MM.1S (cell line): ENCODE measurements at regions not wholly inside any gene's neighbourhood (a gene's known extent, or its start where the extent isn't known, plus 50 kb on each side); places are given as distances from the start of the nearest gene placed in this dataset.

Source experiments
- EZH2 ChIP-seq: fragments of 300-600 bp; sonication (generic); optimal IDR thresholded peaks from 2 replicates; pipeline ENCODE3; 2017; ENCODE audit warnings: low read depth, mild to moderate bottlenecking, antibody characterized with exemption, low read length, mixed read lengths
- EZH2phosphoT487 ChIP-seq: fragments of 300-600 bp; sonication (generic); IDR thresholded peaks from 2 replicates; pipeline ENCODE4 v1.6.1; 2018; ENCODE audit warnings: antibody characterized with exemption, low read length
- TF ChIP-seq, protein P1 (sequence below): fragments of 300-600 bp; sonication (generic); IDR thresholded peaks from 2 replicates; pipeline ENCODE4 v1.5.1; 2016; ENCODE audit warnings: antibody characterized with exemption, low read length, mixed read lengths

DNA sequence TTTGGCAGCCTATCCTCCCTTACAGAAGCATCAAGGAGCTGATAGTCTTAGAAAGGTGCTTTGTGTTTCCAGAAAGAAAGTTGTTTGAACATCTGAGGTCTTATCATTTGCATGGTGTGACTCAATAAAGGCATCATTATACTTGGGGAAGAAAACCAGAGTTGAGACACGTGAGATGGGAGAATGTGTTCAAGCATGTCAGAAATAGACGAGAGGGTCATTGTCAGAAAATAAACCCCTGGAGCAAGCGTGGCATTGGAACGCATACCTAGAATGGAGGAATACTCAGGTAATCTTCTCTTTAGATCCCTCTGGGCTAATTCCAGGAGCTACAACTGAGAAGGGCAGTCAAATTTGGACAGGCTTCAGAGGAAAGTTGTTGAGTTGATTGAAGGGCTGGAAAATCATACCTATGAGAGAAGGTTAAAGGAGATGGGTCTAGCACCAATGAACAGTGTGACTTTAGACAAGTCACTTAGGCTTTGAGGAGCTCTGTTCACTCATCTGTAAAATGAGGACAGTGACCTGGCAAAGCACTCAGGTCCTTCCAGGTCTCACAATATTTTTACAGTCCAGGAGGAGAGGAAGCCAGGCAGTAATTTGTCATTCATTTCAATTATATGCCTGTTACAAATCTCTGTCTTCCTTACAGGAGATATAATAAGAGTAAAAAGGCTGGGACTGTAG, 101.3 kb upstream of the C1orf21 start:
- TF ChIP-seq, protein P1, sequence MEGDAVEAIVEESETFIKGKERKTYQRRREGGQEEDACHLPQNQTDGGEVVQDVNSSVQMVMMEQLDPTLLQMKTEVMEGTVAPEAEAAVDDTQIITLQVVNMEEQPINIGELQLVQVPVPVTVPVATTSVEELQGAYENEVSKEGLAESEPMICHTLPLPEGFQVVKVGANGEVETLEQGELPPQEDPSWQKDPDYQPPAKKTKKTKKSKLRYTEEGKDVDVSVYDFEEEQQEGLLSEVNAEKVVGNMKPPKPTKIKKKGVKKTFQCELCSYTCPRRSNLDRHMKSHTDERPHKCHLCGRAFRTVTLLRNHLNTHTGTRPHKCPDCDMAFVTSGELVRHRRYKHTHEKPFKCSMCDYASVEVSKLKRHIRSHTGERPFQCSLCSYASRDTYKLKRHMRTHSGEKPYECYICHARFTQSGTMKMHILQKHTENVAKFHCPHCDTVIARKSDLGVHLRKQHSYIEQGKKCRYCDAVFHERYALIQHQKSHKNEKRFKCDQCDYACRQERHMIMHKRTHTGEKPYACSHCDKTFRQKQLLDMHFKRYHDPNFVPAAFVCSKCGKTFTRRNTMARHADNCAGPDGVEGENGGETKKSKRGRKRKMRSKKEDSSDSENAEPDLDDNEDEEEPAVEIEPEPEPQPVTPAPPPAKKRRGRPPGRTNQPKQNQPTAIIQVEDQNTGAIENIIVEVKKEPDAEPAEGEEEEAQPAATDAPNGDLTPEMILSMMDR: no peak
- no peak for TF ChIP-seq EZH2
- no peak for TF ChIP-seq EZH2phosphoT487
